ENCODE measurements at regions not wholly inside any gene's neighbourhood (a gene's known extent, or its start where the extent isn't known, plus 50 kb on each side); places are given as distances from the start of the nearest gene placed in this dataset.

GRCh38 chr17:56096026-56096810, 57.1 kb upstream of the ANKFN1 start:
- DNase-seq (ENCODE audit: low read depth in 3 of 3): no peak

DNA sequence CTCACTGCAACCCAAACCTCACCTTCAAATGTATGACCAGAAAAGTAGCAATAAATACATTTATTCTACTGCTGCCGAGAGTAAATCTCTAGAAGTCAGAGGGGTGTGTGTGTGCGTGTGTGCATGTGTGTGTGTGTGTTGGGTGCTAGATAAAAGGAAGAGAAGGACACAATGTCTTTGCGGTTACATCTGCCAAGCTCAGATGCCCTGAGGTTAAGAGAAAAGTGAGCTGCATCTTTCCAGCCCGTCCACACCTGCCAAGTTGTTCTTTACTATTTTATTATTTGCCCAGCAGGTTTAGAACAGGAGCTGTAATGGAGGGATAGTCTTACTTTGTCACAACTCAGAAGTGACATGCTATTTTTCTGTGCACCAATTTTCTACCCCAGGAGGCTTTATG, 54.5 kb upstream of the ANKFN1 start:
- no peak for DNase-seq (ENCODE audit: low read depth in 3 of 3)

- no peak for DNase-seq (ENCODE audit: low read depth in 3 of 3)
Observed at GRCh38 chr17:56099649-56100048, 53.6 kb upstream of the ANKFN1 start.
